Cerebellar cortex (tissue), 1 donor: ENCODE measurements at regions not wholly inside any gene's neighbourhood (a gene's known extent, or its start where the extent isn't known, plus 50 kb on each side); places are given as distances from the start of the nearest gene placed in this dataset.

ENCODE experiments used
- DNase-seq: peaks from one replicate; pipeline ENCODE4 v3.0.0-alpha.2; 2015; ENCODE audit warnings: low spot score

- DNase-seq = no peak
These were observed 63.7 kb upstream of the NKX2-2 start for GRCh38 chr20:21577551-21577950.

DNA sequence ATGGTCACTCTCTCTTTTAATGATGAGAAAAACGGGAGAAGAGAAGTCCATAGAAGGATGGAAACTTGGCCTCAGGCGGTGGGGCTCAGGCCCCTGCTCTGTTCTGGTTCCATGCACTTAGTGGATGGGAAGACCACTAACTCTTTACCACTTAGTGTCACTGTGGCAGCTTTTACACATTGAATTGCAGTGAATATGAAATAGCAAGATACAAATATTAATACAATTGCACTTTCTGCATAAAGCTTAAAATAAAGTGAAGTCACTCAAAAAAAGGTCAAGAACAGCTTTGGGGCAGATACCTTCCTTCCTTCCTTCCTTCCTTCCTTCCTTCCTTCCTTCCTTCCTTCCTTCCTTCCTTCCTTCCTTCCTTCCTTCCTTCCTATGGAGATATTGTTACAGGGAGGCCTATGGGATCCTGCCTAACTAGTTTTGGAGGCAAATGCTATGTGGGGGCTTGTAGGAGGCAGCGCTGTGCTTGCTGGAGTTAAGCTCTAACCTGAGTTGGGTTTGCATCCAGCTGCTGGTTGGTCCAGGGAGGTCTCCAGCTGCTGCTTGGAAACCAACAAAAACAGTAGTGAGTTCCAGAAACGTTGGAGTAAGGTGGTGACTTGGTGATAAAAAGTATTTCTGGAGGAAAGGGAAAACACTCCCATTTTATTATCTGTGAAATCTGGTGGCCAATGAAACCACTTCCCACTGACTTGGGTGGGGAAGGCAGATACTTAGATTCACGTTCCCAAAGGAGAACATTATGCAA is 62.3 kb upstream of the NKX2-2 start:
- DNase-seq = no peak

DNA sequence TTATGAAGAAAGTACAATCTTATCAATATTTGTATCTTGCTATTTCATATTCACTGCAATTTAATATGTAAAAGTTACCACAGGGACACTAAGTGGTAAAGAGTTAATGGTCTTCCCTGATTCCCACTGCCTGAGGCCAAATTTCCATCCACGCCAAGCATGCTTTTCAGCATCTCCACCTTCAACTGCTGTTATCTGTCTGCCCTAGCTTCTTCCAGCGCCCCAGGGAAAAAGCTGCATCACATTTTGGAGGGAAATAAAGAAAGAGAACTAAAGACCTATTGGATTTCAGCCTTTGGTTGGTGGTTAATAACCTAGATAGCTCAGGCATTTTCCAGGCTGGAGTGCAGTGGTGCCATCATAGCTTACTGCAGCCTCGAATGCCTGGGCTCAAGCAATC is 61.3 kb upstream of the NKX2-2 start:
- DNase-seq = no peak

DNA sequence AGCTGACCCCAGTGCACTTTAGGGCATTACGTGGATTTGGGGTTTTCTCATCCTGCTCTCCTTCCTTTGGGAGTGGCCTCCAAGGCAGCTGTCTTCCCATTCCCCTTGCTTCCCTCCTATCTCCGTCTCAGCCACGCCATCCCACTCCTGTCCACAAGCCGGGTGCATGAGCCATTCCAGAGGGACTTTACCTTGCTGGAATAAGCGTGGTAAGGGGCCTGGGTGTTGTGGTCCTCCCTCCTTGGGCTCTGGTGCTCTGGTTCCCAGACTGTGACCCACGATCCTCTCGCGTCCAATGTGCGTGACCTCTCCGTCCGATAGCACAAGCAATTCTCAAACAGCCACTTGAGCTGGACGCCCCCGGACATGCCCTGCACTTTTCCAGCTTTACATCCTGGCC is 60.6 kb upstream of the NKX2-2 start:
- DNase-seq = no peak

GRCh38 chr20:21573259-21573658 is 59.4 kb upstream of the NKX2-2 start:
- no peak for DNase-seq

GRCh38 chr20:21571841-21572690 is 58.2 kb upstream of the NKX2-2 start:
- peak; percentile 11 for DNase-seq

DNA sequence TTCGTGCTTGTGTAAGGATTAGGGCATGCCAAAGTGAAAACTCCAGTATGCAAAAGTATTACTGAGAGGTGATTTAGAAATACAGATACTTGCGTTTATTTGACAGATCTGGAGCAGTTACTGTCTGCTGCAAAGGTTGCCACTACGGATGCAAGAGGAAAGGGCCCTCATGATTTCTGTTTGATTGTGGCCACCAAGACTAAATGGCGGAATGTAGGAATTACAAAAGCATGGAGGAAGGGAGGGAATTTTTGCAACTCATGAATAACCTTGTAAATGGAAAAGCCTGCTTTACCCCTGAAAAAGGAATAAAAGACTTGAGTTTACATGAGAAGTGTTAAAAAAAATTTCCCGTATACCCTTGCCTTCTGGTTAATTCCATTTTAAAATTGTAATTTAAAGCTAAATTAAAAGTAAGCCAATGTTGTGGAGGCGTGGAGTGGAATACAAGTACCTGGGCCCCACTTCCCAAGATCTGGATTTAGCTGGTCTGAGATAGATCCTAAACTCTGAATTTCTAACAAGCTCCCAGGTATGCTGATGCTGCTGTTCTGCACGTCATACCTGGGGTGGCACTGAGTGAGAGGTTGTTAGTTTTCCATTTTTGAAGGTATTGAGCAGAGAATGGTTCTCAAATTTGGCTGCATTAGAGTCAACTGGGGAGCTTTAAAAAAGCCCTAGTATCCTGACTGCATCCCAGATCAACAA is 56.6 kb upstream of the NKX2-2 start:
- no peak for DNase-seq

GRCh38 chr20:21569586-21569985 is 55.7 kb upstream of the NKX2-2 start:
- peak; percentile 21 for DNase-seq

DNA sequence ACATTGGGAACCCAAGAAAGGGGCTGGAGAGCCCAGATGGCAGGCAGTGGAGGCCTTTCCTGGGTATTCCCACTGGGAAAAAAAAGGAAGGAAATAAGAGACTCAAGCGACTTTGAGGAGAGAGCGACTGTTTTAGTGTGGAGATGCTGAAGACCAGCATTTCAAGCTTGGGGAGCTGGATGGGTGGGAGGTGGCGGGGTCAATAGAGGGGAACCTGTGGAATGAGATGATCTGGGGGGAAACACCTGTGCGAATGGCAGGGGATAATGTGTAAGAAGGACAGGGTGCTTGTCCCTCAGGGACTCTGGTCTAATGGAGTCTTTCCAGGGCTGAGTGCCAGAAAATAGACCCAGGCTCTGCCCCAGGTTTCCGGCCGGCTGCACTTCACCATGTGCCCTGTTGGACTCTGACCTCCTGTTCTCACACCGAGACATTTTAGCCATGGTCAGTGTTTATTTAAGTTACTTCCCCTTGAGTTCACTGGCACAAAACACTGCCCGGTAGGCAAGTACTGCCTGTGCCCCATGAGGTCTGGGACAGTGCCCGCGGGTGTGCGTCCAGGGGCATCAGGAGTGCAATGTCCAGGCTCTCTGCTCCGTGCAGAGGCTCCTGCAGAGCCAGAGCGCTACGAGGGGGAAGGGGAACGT is 50.4 kb upstream of the NKX2-2 start:
- DNase-seq = peak; percentile 15
